ENCODE measurements at regions not wholly inside any gene's neighbourhood (a gene's known extent, or its start where the extent isn't known, plus 50 kb on each side); places are given as distances from the start of the nearest gene placed in this dataset.

DNA sequence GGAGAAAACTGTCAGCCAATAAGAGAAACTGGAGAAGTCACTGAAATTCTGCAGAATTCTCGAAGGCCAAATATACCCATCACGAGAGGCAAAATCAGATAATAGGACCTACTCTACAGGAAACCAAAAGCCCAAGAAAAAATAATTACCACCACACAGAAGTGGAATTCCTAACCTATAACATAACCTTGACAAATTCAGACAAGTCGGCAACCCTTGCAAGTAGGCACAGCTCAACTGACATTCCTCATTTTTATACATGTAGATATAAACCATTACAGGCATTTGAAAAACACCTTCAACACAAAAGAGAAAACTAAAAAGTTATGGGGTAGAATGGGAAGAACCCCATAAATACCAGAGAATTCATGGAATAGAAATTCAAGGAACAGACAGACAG is 290.3 kb upstream of the USP9Y start:
- Histone ChIP-seq H3K9me3 (no peaks in the 10 kb centered on the region), H3K27ac (no peak overlapping the region), H3K4me3 (no peak overlapping the region), H3K4me1 (no peaks in the 10 kb centered on the region), H3K36me3 (no peaks in the 10 kb centered on the region), H3K27me3 (no peaks in the 10 kb centered on the region)
- DNase-seq: no peak
- TF ChIP-seq EP300 (IDR thresholded peaks at IDR 0.05) (no peak), POLR2A (IDR thresholded peaks at IDR 0.05) (no peak), POLR2AphosphoS5 (IDR thresholded peaks at IDR 0.05) (no peak)
- TF ChIP-seq, protein P1, sequence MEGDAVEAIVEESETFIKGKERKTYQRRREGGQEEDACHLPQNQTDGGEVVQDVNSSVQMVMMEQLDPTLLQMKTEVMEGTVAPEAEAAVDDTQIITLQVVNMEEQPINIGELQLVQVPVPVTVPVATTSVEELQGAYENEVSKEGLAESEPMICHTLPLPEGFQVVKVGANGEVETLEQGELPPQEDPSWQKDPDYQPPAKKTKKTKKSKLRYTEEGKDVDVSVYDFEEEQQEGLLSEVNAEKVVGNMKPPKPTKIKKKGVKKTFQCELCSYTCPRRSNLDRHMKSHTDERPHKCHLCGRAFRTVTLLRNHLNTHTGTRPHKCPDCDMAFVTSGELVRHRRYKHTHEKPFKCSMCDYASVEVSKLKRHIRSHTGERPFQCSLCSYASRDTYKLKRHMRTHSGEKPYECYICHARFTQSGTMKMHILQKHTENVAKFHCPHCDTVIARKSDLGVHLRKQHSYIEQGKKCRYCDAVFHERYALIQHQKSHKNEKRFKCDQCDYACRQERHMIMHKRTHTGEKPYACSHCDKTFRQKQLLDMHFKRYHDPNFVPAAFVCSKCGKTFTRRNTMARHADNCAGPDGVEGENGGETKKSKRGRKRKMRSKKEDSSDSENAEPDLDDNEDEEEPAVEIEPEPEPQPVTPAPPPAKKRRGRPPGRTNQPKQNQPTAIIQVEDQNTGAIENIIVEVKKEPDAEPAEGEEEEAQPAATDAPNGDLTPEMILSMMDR (IDR thresholded peaks at IDR 0.05): no peak
- WGBS, 5 donors: 76 to 89% (median 86%) methylated on average over 3 of the region's 3 CpGs; no CpG with 5 or more reads in 2 of the 5 donors
- intact Hi-C loops (cut with DNase I; ENCODE audit: low total_unique reads): no loop called here

DNA sequence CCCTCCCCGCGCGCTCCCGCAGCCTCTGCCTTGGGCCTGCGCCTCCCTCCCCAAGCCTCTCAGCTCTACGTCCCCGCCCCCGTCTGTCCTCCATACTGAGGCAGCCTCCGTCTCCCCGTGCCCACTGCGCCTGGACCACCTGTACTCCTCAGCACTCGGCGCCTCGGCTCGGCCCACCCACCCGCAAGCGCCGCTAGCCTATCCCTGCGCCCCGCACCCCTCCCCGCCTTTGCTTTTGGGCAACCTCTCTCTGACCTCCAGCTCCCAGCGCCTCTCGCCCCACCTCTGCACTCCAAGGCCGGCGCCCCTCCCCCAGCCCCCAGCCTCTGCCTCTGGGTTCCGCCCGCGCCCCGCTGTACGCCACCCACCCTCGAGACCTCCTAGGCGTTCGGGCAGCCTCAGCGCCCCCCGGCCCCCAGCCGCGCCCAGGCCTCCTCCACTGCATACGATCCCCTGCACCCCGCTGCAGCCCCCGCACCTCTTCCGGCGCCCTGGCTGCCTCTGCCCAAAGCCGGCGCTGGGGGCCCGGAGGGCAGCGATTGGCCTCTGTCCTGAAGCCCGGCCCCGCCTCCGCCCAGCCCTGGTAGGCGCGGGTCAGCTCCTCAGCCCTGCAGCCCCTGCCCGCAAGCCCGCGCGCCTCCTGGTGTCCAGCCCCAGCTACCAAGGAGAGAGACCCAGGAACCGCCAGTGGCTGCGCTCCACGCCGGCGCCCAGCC is 279.8 kb upstream of the USP9Y start:
- H3K27me3 ChIP-seq: peaks cover 0 to 15% (median 0%) of the 10 kb centered on the region in 3 donors
- H3K9me3 ChIP-seq: no peaks in the 10 kb centered on the region
- DNase-seq: no peak
- TF ChIP-seq, protein P1 (IDR thresholded peaks at IDR 0.05): peak in 2 of 7 experiments; percentile 4 to 42
- TF ChIP-seq EP300 (IDR thresholded peaks at IDR 0.05): no peak
- H3K4me1 ChIP-seq: no peaks in the 10 kb centered on the region
- no peaks in the 10 kb centered on the region for H3K36me3 ChIP-seq
- WGBS, 5 donors: 0 to 3% (median 1%) methylated on average over 25 to 59 of the region's 60 CpGs; no CpG with 5 or more reads in 2 of the 5 donors
- peak overlapping the region in 2 of 4 donors; percentile 45 to 49 for H3K4me3 ChIP-seq
- intact Hi-C loops (cut with DNase I; ENCODE audit: low total_unique reads): no loop called here
- peak overlapping the region in 2 of 5 donors; percentile 44 to 69 for H3K27ac ChIP-seq

DNA sequence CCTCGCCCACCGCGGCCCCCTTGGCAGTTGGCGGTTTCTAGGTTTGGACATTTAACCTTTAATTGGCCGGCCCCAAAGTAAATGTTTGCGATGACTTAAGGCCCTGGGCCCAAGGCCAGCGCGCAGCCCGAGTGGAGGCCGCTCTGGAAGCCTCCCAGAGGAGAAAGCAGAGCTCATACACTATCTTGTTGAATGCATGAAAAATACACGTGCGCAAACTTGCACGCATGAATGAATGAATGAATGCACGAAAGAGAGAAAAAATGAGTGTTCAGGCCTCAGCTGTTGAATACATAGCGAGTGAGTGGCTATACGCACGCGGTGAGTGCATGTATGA is 279.3 kb upstream of the USP9Y start:
- DNase-seq: no peak
- H3K4me1 ChIP-seq: no peaks in the 10 kb centered on the region
- intact Hi-C loops (cut with DNase I; ENCODE audit: low total_unique reads): no loop called here
- WGBS, 5 donors: 14 to 27% (median 18%) methylated on average over 12 to 18 of the region's 18 CpGs; no CpG with 5 or more reads in 2 of the 5 donors
- peak overlapping the region in 2 of 4 donors; percentile 45 to 49 for H3K4me3 ChIP-seq
- H3K27ac ChIP-seq: peak overlapping the region in 1 of 5 donors; percentile 69
- H3K9me3 ChIP-seq: no peaks in the 10 kb centered on the region
- TF ChIP-seq, protein P1 (IDR thresholded peaks at IDR 0.05): no peak
- TF ChIP-seq EP300 (IDR thresholded peaks at IDR 0.05) (no peak), POLR2AphosphoS5 (IDR thresholded peaks at IDR 0.05) (no peak), POLR2A (IDR thresholded peaks at IDR 0.05) (no peak)
- H3K27me3 ChIP-seq: peaks cover 0 to 15% (median 0%) of the 10 kb centered on the region in 3 donors
- no peaks in the 10 kb centered on the region for H3K36me3 ChIP-seq

DNA sequence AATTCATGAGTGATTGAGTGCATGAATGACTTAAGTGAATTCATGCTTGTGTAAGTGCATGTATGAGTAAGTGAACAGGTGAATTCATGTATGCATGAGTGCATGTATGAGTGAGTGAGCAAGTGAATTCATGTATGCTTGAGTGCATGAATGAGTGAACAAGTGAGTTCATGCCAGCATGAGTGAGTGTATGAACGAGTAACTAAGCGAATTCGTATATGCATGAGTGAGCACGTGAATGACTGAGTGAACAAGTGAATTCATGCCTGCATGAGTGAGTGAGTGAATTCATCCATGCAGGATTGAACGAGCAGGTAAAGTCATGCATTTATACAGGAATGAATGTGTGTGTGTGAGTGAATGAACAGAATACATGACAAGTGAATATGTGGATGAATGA is 278.5 kb upstream of the USP9Y start:
- H3K4me3 ChIP-seq: no peak overlapping the region
- no peak overlapping the region for H3K27ac ChIP-seq
- DNase-seq: no peak
- peaks cover 0 to 15% (median 0%) of the 10 kb centered on the region in 3 donors for H3K27me3 ChIP-seq
- intact Hi-C loops (cut with DNase I; ENCODE audit: low total_unique reads): no loop called here
- WGBS, 5 donors: 80 to 93% (median 92%) methylated on average over 5 of the region's 5 CpGs; no CpG with 5 or more reads in 2 of the 5 donors
- no peaks in the 10 kb centered on the region for H3K9me3 ChIP-seq
- H3K36me3 ChIP-seq: no peaks in the 10 kb centered on the region
- TF ChIP-seq POLR2AphosphoS5 (IDR thresholded peaks at IDR 0.05) (no peak), POLR2A (IDR thresholded peaks at IDR 0.05) (no peak), EP300 (IDR thresholded peaks at IDR 0.05) (no peak)
- TF ChIP-seq, protein P1 (IDR thresholded peaks at IDR 0.05): no peak
- no peaks in the 10 kb centered on the region for H3K4me1 ChIP-seq

Data from stomach (tissue), 8 donors.